Spleen (tissue), 11 donors: ENCODE measurements at regions not wholly inside any gene's neighbourhood (a gene's known extent, or its start where the extent isn't known, plus 50 kb on each side); places are given as distances from the start of the nearest gene placed in this dataset.

Experiments
- DNase-seq: peaks from one replicate; pipeline ENCODE4 v3.0.0-alpha.2; 2020
- H3K27ac ChIP-seq, 8 donors: fragments of 200-600 bp; sonication (generic) in 7 of 8; 1 replicate in 4 of 8; 2 replicates in 4 of 8; pipeline versions ENCODE4 v1.5.0 to v1.8.0; 2016 to 2021; ENCODE audit warnings: inconsistent platforms in 4 of 8, mild to moderate bottlenecking in 4 of 8, moderate library complexity in 1 of 8
- H3K27me3 ChIP-seq, 7 donors: fragments of 200-600 bp; sonication (generic) in 6 of 7; replicated peaks in 1 of 7; 1 replicate in 4 of 7; 2 replicates in 3 of 7; pipeline versions ENCODE4 v1.5.0 to v1.8.0; 2016 to 2021; ENCODE audit warnings: inconsistent platforms in 3 of 7, mild to moderate bottlenecking in 1 of 7
- H3K36me3 ChIP-seq, 6 donors: fragments of 200-600 bp; sonication (generic) in 5 of 6; 1 replicate in 4 of 6; 2 replicates in 2 of 6; pipeline versions ENCODE4 v1.5.0 to v1.8.0; 2016 to 2021; ENCODE audit warnings: inconsistent platforms in 2 of 6
- H3K4me1 ChIP-seq, 6 donors: fragments of 200-600 bp; sonication (generic) in 5 of 6; 1 replicate in 3 of 6; 2 replicates in 3 of 6; pipeline versions ENCODE4 v1.5.0 to v1.8.0; 2016 to 2021; ENCODE audit warnings: inconsistent platforms in 3 of 6
- H3K4me3 ChIP-seq, 8 donors: fragments of 200-600 bp; sonication (generic) in 7 of 8; 1 replicate in 4 of 8; 2 replicates in 4 of 8; pipeline versions ENCODE4 v1.5.0 to v1.8.0; 2016 to 2021; ENCODE audit warnings: inconsistent platforms in 4 of 8, mild to moderate bottlenecking in 4 of 8, moderate library complexity in 2 of 8
- H3K9me3 ChIP-seq, 8 donors: fragments of 200-600 bp; sonication (generic) in 7 of 8; 1 replicate in 4 of 8; 2 replicates in 4 of 8; pipeline versions ENCODE4 v1.5.0 to v1.8.0; 2016 to 2021; ENCODE audit warnings: inconsistent platforms in 4 of 8
- POLR2A ChIP-seq, 3 donors: fragments of 450-650 bp; IDR thresholded peaks; one replicate each; pipeline ENCODE4 v1.5.1; 2017; ENCODE audit warnings: antibody characterized with exemption in 3 of 3, mild to moderate bottlenecking in 1 of 3
- POLR2AphosphoS5 ChIP-seq, 3 donors: sonication (generic); formaldehyde crosslinking; IDR thresholded peaks; one replicate each; pipeline ENCODE4 v1.5.1; 2017; ENCODE audit warnings: antibody characterized with exemption in 3 of 3
- WGBS, 5 donors: extraction: QIAGEN DNeasy Blood & Tissue Kit in 3 of 5; methylation state at CpG; one replicate each; pipeline versions ENCODE4 v1.1.5 to v1.1.7; 2013 to 2018; 5-methylcytosine and 5-hydroxymethylcytosine counted together
- intact Hi-C: fragments of 100-400 bp; cut with DNase I; formaldehyde crosslinking; loops from one replicate; pipeline ENCODE4 v1.15.0; 2023; ENCODE audit warnings: low total_unique reads
- TF ChIP-seq, protein P1 (sequence below), 11 experiments: fragments of 200-600 bp in 7 of 11; fragments of 450-650 bp in 4 of 11; sonication (generic) in 4 of 11; IDR thresholded peaks in 8 of 11; conservative IDR thresholded peaks in 3 of 11; 1 replicate in 7 of 11; 2 replicates in 4 of 11; pipeline versions ENCODE4 v1.4.0 to v1.8.0; 2016 to 2021; ENCODE audit warnings: antibody characterized with exemption in 11 of 11, inconsistent platforms in 4 of 11, mild to moderate bottlenecking in 1 of 11
- donor health status: healthy with polysubstance abuse.
- donor health status: DM: no; HTN: no; CAD: no; lungs with moderate emphysema.
- donor health status: DM: no; HTN: no; CAD: no.
- donor health status: Bipolar disorder and iron deficiency.
- donor health status: healthy.
- donor health status: DM: no; HTN: no; CAD: no.
- donor health status: DM: yes; HTN: yes; CAD: no.

DNA sequence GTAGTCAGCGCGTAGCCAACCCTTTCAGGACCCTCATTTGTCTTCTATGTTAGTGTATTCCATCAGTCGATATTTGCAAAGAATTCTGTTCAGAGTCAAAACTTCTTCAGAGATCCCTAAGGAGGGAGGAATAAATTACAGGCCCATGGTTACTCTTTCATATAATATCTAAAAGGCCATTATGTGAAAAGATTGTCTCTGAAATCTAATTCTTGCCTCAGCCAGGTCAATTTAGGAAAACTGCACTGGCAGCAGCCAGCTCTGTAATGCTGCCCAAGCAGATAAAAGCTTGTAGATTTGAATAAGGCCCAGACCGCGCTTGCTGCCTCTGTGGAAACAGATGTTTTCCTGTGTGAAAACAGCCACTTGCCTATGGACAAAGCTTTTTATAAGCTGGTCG, 379.8 kb downstream of the CNTNAP4 start:
- Histone ChIP-seq H3K9me3 (no peaks in the 10 kb centered on the region), H3K27ac (no peak overlapping the region), H3K27me3 (no peaks in the 10 kb centered on the region), H3K36me3 (no peaks in the 10 kb centered on the region), H3K4me3 (no peak overlapping the region), H3K4me1 (no peaks in the 10 kb centered on the region)
- 55 to 62% (median 59%) methylated on average over 6 of the region's 6 CpGs for WGBS, 5 donors
- no peak for DNase-seq
- TF ChIP-seq POLR2A (IDR thresholded peaks at IDR 0.05) (no peak), POLR2AphosphoS5 (IDR thresholded peaks at IDR 0.05) (no peak)
- TF ChIP-seq, protein P1, sequence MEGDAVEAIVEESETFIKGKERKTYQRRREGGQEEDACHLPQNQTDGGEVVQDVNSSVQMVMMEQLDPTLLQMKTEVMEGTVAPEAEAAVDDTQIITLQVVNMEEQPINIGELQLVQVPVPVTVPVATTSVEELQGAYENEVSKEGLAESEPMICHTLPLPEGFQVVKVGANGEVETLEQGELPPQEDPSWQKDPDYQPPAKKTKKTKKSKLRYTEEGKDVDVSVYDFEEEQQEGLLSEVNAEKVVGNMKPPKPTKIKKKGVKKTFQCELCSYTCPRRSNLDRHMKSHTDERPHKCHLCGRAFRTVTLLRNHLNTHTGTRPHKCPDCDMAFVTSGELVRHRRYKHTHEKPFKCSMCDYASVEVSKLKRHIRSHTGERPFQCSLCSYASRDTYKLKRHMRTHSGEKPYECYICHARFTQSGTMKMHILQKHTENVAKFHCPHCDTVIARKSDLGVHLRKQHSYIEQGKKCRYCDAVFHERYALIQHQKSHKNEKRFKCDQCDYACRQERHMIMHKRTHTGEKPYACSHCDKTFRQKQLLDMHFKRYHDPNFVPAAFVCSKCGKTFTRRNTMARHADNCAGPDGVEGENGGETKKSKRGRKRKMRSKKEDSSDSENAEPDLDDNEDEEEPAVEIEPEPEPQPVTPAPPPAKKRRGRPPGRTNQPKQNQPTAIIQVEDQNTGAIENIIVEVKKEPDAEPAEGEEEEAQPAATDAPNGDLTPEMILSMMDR (IDR thresholded peaks at IDR 0.05 in 8 of 11, conservative IDR thresholded peaks at IDR 0.05 in 3 of 11): no peak
- intact Hi-C loops: no loop called here

DNA sequence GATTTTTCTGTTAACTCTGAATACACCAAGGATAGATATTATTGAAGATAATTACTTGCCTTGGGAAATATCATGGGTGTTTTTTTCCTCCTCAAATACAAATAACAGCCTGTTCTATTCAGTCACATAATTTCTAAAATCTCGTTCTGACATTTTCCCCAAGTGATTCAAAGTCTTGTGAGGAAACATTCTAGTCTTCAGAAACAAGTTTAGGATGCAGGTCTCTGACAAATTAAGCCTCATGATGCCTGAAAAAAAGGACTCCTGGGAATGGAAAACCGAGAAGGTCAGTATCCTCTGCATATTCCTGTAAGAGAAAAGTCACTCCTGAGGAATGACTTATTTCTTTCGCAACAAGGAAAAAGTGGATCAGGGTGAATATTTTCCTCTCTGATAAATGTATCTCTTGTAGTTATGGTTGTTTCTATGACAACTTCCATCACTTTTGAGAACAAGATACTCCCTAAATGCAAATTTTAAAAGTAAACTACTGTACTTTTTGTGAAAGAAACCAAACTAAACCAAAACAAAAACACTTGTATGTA, 384.6 kb downstream of the CNTNAP4 start:
- 63 to 84% (median 72%) methylated on average over 3 of the region's 3 CpGs for WGBS, 5 donors
- H3K4me3 ChIP-seq: no peak overlapping the region
- no peaks in the 10 kb centered on the region for H3K27me3 ChIP-seq
- TF ChIP-seq POLR2AphosphoS5 (IDR thresholded peaks at IDR 0.05) (no peak), POLR2A (IDR thresholded peaks at IDR 0.05) (no peak)
- TF ChIP-seq, protein P1 (IDR thresholded peaks at IDR 0.05 in 8 of 11, conservative IDR thresholded peaks at IDR 0.05 in 3 of 11): no peak
- intact Hi-C loops: no loop called here
- H3K9me3 ChIP-seq: no peaks in the 10 kb centered on the region
- no peak for DNase-seq
- no peaks in the 10 kb centered on the region for H3K36me3 ChIP-seq
- H3K4me1 ChIP-seq: no peaks in the 10 kb centered on the region
- H3K27ac ChIP-seq: no peak overlapping the region

DNA sequence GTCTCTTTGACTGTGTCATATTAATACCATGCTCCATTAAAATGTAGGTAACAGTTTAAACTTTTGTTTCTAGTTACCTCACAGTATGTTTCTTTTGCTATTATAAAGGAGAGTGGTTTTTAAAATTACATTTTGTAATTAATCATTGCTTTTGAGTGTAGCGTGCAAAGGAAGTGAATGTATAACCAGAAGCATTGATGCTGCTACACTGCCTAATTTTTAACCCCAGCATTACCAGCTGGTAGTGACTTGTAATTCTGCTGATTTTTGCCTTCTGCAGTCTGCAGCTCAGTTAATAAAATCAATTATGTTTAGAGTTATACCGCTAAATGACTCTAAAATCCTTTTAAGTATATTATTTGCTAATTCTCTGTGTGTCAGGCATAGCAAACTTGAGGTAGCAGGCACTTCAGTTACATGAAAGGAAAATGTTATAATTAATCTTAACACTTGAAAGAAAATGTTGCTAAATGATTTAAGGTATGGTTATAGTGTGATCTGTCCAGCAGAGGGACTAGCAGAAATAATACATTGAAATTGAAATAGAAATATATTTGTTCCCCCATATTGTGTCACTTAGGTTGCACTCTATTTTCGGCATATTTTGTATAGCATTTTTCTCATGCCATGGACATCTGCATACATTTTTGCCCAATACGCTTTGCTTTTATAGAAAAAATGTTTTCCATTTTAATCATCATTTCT, 388.5 kb downstream of the CNTNAP4 start:
- intact Hi-C loops: no loop called here
- no peak overlapping the region for H3K27ac ChIP-seq
- no peak overlapping the region for H3K4me3 ChIP-seq
- H3K36me3 ChIP-seq: no peaks in the 10 kb centered on the region
- DNase-seq: no peak
- H3K4me1 ChIP-seq: no peaks in the 10 kb centered on the region
- TF ChIP-seq POLR2A (IDR thresholded peaks at IDR 0.05) (no peak), POLR2AphosphoS5 (IDR thresholded peaks at IDR 0.05) (no peak)
- TF ChIP-seq, protein P1 (IDR thresholded peaks at IDR 0.05 in 8 of 11, conservative IDR thresholded peaks at IDR 0.05 in 3 of 11): no peak
- H3K27me3 ChIP-seq: no peaks in the 10 kb centered on the region
- H3K9me3 ChIP-seq: no peaks in the 10 kb centered on the region
- 63 to 75% (median 65%) methylated on average over 4 of the region's 4 CpGs for WGBS, 5 donors

DNA sequence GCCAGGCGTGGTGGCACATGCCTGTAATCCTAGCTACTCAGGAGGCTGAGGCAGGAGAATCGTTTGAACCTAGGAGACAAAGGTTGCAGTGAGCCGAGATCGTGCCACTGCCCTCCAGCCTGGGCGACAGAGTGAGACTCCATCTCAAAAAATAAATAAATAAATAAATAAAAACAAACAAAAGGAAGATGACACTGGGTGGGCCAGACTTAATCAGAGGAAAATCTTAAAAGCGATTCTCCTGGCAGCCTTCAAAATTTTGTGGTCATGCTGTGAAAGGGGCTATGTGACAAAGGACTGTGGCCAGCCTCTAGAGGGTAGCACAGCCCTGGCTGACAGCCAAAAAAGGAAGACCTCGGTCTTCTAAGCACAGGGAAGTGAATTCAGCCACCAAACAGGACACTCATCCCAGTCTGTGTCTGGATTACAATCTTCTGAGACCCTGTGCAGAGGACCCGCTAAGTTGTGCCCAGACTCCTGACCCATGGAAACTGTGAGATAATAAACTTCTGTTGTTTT, 391.1 kb downstream of the CNTNAP4 start:
- intact Hi-C loops: no loop called here
- Histone ChIP-seq H3K9me3 (no peaks in the 10 kb centered on the region), H3K4me3 (no peak overlapping the region), H3K36me3 (no peaks in the 10 kb centered on the region), H3K27me3 (no peaks in the 10 kb centered on the region), H3K27ac (no peak overlapping the region), H3K4me1 (no peaks in the 10 kb centered on the region)
- WGBS, 5 donors: 76 to 85% (median 78%) methylated on average over 8 of the region's 8 CpGs
- DNase-seq: no peak
- TF ChIP-seq POLR2AphosphoS5 (IDR thresholded peaks at IDR 0.05): no peak
- no peak for TF ChIP-seq POLR2A (IDR thresholded peaks at IDR 0.05)
- TF ChIP-seq, protein P1 (IDR thresholded peaks at IDR 0.05 in 8 of 11, conservative IDR thresholded peaks at IDR 0.05 in 3 of 11): no peak
